ENCODE measurements at regions not wholly inside any gene's neighbourhood (a gene's known extent, or its start where the extent isn't known, plus 50 kb on each side); places are given as distances from the start of the nearest gene placed in this dataset.

DNA sequence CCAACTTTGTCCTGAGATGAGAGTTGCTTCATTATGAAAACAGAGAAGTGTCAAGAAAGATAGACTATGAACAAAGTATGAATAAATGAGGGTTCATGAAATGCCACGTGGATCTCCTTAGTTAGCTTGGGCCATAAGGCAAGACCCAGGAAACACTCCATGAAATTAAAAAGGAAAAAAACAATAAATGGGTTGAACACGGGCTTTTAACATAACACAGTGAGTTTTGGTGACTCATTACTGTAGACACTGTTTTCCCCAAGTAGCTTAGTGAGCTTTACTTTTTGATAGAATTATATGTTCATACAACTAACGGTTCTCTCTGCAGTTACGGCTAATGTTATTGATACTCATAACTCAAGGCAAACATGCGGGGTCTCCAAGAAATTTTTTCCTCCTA is 265.0 kb downstream of the DHX15 start:
- Histone ChIP-seq H3K9me3 (replicated peaks in 1 of 3) (no peaks in the 10 kb centered on the region), H3K27me3 (no peaks in the 10 kb centered on the region), H3K4me1 (replicated peaks in 1 of 2) (no peaks in the 10 kb centered on the region), H3K4me3 (no peak overlapping the region), H3K27ac (no peak overlapping the region), H3K36me3 (replicated peaks in 1 of 2) (no peaks in the 10 kb centered on the region)
- intact Hi-C loops (cut with DNase I): no loop called here
- no peak for TF ChIP-seq POLR2A (IDR thresholded peaks at IDR 0.05)
- TF ChIP-seq, protein P1, sequence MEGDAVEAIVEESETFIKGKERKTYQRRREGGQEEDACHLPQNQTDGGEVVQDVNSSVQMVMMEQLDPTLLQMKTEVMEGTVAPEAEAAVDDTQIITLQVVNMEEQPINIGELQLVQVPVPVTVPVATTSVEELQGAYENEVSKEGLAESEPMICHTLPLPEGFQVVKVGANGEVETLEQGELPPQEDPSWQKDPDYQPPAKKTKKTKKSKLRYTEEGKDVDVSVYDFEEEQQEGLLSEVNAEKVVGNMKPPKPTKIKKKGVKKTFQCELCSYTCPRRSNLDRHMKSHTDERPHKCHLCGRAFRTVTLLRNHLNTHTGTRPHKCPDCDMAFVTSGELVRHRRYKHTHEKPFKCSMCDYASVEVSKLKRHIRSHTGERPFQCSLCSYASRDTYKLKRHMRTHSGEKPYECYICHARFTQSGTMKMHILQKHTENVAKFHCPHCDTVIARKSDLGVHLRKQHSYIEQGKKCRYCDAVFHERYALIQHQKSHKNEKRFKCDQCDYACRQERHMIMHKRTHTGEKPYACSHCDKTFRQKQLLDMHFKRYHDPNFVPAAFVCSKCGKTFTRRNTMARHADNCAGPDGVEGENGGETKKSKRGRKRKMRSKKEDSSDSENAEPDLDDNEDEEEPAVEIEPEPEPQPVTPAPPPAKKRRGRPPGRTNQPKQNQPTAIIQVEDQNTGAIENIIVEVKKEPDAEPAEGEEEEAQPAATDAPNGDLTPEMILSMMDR (IDR thresholded peaks at IDR 0.05): no peak
- 67 to 78% (median 74%) methylated on average over 5 of the region's 5 CpGs for WGBS, 4 donors
- DNase-seq: no peak

DNA sequence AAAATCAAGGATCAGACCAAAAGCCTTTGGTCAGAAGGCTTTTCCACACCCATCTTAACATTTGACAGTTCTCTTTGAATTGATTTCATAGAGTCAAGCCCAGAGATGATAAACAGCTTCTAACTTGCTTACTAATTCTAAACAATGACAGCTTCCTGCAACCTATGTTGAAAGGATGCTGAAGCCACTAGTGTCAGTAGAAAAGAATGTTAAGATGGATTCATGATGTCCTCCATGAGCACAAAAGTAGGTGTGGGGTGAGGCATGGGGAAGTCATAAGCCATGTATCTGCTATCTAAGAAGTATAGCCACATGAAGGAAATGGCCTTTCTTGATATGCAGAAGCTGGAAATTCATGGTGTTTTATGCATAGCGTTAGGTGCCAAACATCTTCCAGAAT is 269.3 kb downstream of the DHX15 start:
- no peak for TF ChIP-seq POLR2A (IDR thresholded peaks at IDR 0.05)
- TF ChIP-seq, protein P1 (IDR thresholded peaks at IDR 0.05): no peak

DNA sequence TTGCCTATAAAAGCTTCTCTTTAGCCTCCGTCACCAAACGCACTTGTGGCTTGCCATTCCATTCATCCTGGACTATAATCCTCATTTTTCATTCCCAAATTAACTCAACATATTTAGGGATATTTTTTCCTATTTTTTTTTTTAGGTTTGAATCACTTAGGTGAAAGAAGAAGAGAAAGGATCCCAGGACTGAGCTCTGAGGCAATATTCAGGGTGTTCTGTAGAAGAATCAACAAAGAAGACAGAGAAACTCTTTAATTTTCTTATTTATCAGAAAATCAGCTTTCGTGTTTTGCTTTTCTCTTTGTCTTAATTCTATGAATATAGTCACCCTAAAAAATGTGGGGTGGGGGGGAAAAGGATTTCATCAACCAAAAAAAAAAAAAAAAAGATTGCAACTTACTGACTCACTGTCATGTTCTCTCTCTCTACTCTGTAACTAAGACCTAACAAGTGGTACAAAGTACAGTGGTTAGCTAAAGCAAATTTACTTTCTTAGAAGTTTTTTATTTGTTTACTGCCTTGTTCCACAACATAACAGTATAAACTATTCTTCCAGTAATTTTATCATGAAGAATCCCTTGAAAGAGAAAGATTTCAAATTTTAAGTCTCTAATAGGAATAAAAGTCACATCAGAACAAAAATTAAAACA is 272.0 kb downstream of the DHX15 start:
- Histone ChIP-seq H3K27me3 (no peaks in the 10 kb centered on the region), H3K36me3 (replicated peaks in 1 of 2) (no peaks in the 10 kb centered on the region), H3K9me3 (replicated peaks in 1 of 3) (no peaks in the 10 kb centered on the region), H3K4me3 (no peak overlapping the region), H3K4me1 (replicated peaks in 1 of 2) (no peaks in the 10 kb centered on the region), H3K27ac (no peak overlapping the region)
- 71 to 87% (median 79%) methylated on average over 3 of the region's 3 CpGs for WGBS, 4 donors
- TF ChIP-seq, protein P1 (IDR thresholded peaks at IDR 0.05): no peak
- TF ChIP-seq POLR2A (IDR thresholded peaks at IDR 0.05): no peak
- intact Hi-C loops (cut with DNase I): no loop called here
- DNase-seq: no peak

More for the DNA sequence above, 269.3 kb downstream of the DHX15 start:
- H3K27me3 ChIP-seq: no peaks in the 10 kb centered on the region
- no peaks in the 10 kb centered on the region for H3K4me1 ChIP-seq (replicated peaks in 1 of 2)
- intact Hi-C loops (cut with DNase I): no loop called here
- no peak overlapping the region for H3K27ac ChIP-seq
- H3K9me3 ChIP-seq (replicated peaks in 1 of 3): no peaks in the 10 kb centered on the region
- no peak overlapping the region for H3K4me3 ChIP-seq
- no peaks in the 10 kb centered on the region for H3K36me3 ChIP-seq (replicated peaks in 1 of 2)
- 86 to 96% (median 92%) methylated on average over 1 of the region's 1 CpG for WGBS, 4 donors
- no peak for DNase-seq

DNA sequence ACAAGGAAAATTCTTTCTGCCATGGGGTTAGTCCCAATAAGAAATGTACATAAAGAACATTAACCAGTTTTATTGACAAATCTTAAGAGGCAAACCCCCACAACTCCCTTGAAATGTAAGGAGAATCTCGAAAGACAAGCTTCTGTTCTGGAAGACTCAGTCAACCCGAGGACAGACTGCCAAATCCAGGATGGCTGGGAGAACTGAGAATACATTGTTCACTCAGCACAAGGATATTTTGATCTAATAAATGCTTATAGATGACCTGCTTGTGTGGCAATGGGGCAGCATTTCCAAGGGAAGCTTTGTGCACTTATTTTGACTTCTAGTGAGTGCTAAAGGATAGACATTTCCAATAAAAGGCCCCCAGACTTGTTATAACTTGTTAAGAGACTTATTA is 280.4 kb downstream of the DHX15 start:
- no peak for DNase-seq
- WGBS, 4 donors: 60 to 69% (median 64%) methylated on average over 2 of the region's 2 CpGs
- no peaks in the 10 kb centered on the region for H3K9me3 ChIP-seq (replicated peaks in 1 of 3)
- no peaks in the 10 kb centered on the region for H3K36me3 ChIP-seq (replicated peaks in 1 of 2)
- H3K27me3 ChIP-seq: no peaks in the 10 kb centered on the region
- no peaks in the 10 kb centered on the region for H3K4me1 ChIP-seq (replicated peaks in 1 of 2)
- no peak overlapping the region for H3K27ac ChIP-seq
- TF ChIP-seq, protein P1 (IDR thresholded peaks at IDR 0.05): no peak
- TF ChIP-seq POLR2A (IDR thresholded peaks at IDR 0.05): no peak
- no peak overlapping the region for H3K4me3 ChIP-seq
- intact Hi-C loops (cut with DNase I): no loop called here
